ENCODE measurements at regions not wholly inside any gene's neighbourhood (a gene's known extent, or its start where the extent isn't known, plus 50 kb on each side); places are given as distances from the start of the nearest gene placed in this dataset.

DNA sequence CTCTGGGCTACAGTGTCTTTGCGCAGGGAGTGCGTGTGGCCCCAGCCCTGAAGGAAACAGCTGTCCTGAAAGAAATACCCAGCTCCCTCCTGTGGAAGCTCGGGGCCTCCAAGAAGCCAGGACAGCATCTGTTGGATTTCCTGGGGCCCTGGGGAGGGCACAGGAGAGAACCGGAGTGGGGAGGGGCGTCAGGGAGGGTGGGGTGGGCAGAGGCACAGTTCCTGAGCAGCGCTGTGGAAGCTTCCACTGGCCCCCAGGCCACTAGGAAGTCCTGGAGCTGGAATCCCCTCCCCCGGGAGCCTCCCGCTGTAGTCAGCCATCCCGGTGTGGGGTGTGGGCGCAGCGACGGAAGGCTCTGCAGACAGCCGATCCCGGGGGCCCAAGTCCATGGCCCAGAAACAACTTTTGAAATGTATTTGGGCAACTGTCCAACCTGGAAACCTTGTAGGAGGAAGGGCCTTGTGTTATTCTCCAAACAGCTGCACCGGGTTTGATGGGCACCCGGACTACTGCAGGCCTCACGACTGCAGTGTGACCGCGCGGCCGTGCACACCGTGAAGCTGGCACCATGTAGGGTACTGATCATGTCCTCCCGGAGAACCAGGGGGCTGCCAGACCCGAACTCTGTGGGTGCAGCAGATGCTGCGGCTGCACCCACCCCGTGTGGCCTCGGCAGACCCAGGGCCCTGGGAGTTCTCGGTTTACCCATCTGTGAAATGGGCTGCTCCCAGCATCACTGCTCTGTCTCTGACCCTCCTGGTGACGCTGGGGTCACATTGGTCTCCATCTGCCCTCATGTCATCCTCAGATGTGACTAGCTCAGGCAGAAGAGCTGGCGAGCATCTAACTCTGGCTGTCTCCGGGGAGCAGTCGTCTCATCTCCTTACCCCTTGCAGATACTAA is 68.5 kb upstream of the HMX1 start:
- TF ChIP-seq, protein P1, sequence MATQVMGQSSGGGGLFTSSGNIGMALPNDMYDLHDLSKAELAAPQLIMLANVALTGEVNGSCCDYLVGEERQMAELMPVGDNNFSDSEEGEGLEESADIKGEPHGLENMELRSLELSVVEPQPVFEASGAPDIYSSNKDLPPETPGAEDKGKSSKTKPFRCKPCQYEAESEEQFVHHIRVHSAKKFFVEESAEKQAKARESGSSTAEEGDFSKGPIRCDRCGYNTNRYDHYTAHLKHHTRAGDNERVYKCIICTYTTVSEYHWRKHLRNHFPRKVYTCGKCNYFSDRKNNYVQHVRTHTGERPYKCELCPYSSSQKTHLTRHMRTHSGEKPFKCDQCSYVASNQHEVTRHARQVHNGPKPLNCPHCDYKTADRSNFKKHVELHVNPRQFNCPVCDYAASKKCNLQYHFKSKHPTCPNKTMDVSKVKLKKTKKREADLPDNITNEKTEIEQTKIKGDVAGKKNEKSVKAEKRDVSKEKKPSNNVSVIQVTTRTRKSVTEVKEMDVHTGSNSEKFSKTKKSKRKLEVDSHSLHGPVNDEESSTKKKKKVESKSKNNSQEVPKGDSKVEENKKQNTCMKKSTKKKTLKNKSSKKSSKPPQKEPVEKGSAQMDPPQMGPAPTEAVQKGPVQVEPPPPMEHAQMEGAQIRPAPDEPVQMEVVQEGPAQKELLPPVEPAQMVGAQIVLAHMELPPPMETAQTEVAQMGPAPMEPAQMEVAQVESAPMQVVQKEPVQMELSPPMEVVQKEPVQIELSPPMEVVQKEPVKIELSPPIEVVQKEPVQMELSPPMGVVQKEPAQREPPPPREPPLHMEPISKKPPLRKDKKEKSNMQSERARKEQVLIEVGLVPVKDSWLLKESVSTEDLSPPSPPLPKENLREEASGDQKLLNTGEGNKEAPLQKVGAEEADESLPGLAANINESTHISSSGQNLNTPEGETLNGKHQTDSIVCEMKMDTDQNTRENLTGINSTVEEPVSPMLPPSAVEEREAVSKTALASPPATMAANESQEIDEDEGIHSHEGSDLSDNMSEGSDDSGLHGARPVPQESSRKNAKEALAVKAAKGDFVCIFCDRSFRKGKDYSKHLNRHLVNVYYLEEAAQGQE (IDR thresholded peaks at IDR 0.05; ENCODE audit: low read depth, low read length), result no peak
- TF ChIP-seq, protein P2, sequence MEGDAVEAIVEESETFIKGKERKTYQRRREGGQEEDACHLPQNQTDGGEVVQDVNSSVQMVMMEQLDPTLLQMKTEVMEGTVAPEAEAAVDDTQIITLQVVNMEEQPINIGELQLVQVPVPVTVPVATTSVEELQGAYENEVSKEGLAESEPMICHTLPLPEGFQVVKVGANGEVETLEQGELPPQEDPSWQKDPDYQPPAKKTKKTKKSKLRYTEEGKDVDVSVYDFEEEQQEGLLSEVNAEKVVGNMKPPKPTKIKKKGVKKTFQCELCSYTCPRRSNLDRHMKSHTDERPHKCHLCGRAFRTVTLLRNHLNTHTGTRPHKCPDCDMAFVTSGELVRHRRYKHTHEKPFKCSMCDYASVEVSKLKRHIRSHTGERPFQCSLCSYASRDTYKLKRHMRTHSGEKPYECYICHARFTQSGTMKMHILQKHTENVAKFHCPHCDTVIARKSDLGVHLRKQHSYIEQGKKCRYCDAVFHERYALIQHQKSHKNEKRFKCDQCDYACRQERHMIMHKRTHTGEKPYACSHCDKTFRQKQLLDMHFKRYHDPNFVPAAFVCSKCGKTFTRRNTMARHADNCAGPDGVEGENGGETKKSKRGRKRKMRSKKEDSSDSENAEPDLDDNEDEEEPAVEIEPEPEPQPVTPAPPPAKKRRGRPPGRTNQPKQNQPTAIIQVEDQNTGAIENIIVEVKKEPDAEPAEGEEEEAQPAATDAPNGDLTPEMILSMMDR (IDR thresholded peaks at IDR 0.05), result no peak
- TF ChIP-seq SIN3A (IDR thresholded peaks at IDR 0.05; ENCODE audit: borderline replicate concordance, low read depth, low read length) (no peak), RXRA (IDR thresholded peaks at IDR 0.05; ENCODE audit: borderline replicate concordance, low read depth) (no peak), NFIC (IDR thresholded peaks at IDR 0.05; ENCODE audit: borderline replicate concordance) (no peak)
- TF ChIP-seq, protein P3, sequence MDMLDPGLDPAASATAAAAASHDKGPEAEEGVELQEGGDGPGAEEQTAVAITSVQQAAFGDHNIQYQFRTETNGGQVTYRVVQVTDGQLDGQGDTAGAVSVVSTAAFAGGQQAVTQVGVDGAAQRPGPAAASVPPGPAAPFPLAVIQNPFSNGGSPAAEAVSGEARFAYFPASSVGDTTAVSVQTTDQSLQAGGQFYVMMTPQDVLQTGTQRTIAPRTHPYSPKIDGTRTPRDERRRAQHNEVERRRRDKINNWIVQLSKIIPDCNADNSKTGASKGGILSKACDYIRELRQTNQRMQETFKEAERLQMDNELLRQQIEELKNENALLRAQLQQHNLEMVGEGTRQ (IDR thresholded peaks at IDR 0.05; ENCODE audit: borderline replicate concordance, low read depth, low read length), result no peak
